Loucy (cell line): ENCODE measurements at regions not wholly inside any gene's neighbourhood (a gene's known extent, or its start where the extent isn't known, plus 50 kb on each side); places are given as distances from the start of the nearest gene placed in this dataset.

ENCODE experiments used
- H2AFZ ChIP-seq: fragments of 200-600 bp; sonication (generic); 2 replicates; pipeline ENCODE4 v1.6.0; 2016; ENCODE audit warnings: antibody characterized with exemption, mild to moderate bottlenecking, low read length, moderate library complexity
- H3F3A ChIP-seq: fragments of 200-600 bp; 2 replicates; pipeline ENCODE4 v1.6.0; 2016; ENCODE audit warnings: antibody characterized with exemption, low read depth, mild to moderate bottlenecking
- H3K27me3 ChIP-seq: fragments of 200-600 bp; sonication (generic); 2 replicates; pipeline ENCODE4 v1.6.1; 2014; ENCODE audit warnings: low read length, mild to moderate bottlenecking; ENCODE audit not compliant: insufficient read depth, poor library complexity, severe bottlenecking
- H3K36me3 ChIP-seq: fragments of 200-600 bp; sonication (generic); 2 replicates; pipeline ENCODE4 v1.6.1; 2016; ENCODE audit warnings: low read length; ENCODE audit not compliant: insufficient read depth
- H3K4me1 ChIP-seq: fragments of 200-600 bp; sonication (generic); 2 replicates; pipeline ENCODE4 v1.5.1; 2014; ENCODE audit warnings: low read length, mild to moderate bottlenecking; ENCODE audit not compliant: insufficient read depth, poor library complexity, severe bottlenecking
- H3K4me2 ChIP-seq: fragments of 200-600 bp; sonication (generic); 2 replicates; pipeline ENCODE4 v1.6.0; 2014; ENCODE audit warnings: antibody characterized with exemption, low read length, low read depth, mild to moderate bottlenecking; ENCODE audit not compliant: poor library complexity, severe bottlenecking
- H3K4me3 ChIP-seq: fragments of 200-600 bp; sonication (generic); 2 replicates; pipeline ENCODE4 v1.5.1; 2014; ENCODE audit warnings: low read length, mild to moderate bottlenecking, mixed read lengths; ENCODE audit not compliant: poor library complexity, severe bottlenecking
- H3K79me2 ChIP-seq: fragments of 200-600 bp; sonication (generic); 2 replicates; pipeline ENCODE4 v1.6.1; 2014; ENCODE audit warnings: low read length; ENCODE audit not compliant: insufficient read depth
- H3K9ac ChIP-seq: fragments of 200-600 bp; sonication (generic); 2 replicates; pipeline ENCODE4 v1.6.0; 2014; ENCODE audit warnings: mild to moderate bottlenecking, low read depth, low read length, moderate library complexity; ENCODE audit not compliant: poor library complexity, severe bottlenecking
- H3K9me2 ChIP-seq: fragments of 200-600 bp; sonication (generic); replicated peaks from 2 replicates; pipeline ENCODE4 v1.6.1; 2016; ENCODE audit warnings: low read depth, low read length, mixed read lengths
- H3K9me3 ChIP-seq: fragments of 200-600 bp; sonication (generic); 2 replicates; pipeline ENCODE4 v1.6.1; 2014; ENCODE audit warnings: mild to moderate bottlenecking, antibody characterized with exemption, low read length, low read depth; ENCODE audit not compliant: insufficient read depth
- H4K20me1 ChIP-seq: fragments of 200-600 bp; sonication (generic); 2 replicates; pipeline ENCODE4 v1.6.0; 2014; ENCODE audit warnings: antibody characterized with exemption, low read length, mild to moderate bottlenecking; ENCODE audit not compliant: insufficient read depth, poor library complexity, severe bottlenecking
- EZH2phosphoT487 ChIP-seq: fragments of 200-600 bp; IDR thresholded peaks from 2 replicates; pipeline ENCODE4 v1.6.1; 2018; ENCODE audit warnings: antibody characterized with exemption, mild to moderate bottlenecking, moderate library complexity, borderline replicate concordance
- TF ChIP-seq, protein P1 (sequence below): fragments of 200-600 bp; sonication (generic); conservative IDR thresholded peaks from 2 replicates; pipeline ENCODE4 v1.5.1; 2014; ENCODE audit warnings: mild to moderate bottlenecking, antibody characterized with exemption, low read length

DNA sequence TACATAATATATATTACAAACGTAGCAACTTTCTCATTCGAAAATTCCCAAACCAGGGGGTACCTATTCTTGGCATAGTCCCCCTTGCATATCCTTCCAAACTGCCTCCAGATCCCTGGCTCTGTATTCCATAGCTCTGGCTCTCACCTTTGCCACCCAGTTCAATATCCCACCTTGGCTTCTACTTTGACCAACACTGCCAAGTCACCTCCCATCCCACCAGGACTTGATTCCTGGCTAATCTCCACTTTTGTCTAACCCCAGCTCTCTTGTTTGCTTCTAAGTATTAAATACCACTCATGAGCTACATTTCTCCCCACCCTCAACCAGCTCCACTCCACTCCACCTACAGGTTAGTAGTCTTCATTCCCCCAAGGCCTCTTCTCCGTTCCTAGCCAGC lies 103.2 kb upstream of the WDR75 start:
- no peak overlapping the region for H2AFZ ChIP-seq
- no peaks in the 10 kb centered on the region for H3K27me3 ChIP-seq
- H3K9me2 ChIP-seq = no peaks in the 10 kb centered on the region
- no peaks in the 10 kb centered on the region for H3K36me3 ChIP-seq
- no peaks in the 10 kb centered on the region for H3K79me2 ChIP-seq
- H4K20me1 ChIP-seq = no peaks in the 10 kb centered on the region
- H3K9ac ChIP-seq = no peak overlapping the region
- TF ChIP-seq EZH2phosphoT487 = no peak
- TF ChIP-seq, protein P1, sequence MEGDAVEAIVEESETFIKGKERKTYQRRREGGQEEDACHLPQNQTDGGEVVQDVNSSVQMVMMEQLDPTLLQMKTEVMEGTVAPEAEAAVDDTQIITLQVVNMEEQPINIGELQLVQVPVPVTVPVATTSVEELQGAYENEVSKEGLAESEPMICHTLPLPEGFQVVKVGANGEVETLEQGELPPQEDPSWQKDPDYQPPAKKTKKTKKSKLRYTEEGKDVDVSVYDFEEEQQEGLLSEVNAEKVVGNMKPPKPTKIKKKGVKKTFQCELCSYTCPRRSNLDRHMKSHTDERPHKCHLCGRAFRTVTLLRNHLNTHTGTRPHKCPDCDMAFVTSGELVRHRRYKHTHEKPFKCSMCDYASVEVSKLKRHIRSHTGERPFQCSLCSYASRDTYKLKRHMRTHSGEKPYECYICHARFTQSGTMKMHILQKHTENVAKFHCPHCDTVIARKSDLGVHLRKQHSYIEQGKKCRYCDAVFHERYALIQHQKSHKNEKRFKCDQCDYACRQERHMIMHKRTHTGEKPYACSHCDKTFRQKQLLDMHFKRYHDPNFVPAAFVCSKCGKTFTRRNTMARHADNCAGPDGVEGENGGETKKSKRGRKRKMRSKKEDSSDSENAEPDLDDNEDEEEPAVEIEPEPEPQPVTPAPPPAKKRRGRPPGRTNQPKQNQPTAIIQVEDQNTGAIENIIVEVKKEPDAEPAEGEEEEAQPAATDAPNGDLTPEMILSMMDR = no peak
- no peak overlapping the region for H3K4me3 ChIP-seq
- H3F3A ChIP-seq = no peaks in the 10 kb centered on the region
- H3K9me3 ChIP-seq = peaks cover 14% of the 10 kb centered on the region
- no peaks in the 10 kb centered on the region for H3K4me1 ChIP-seq
- H3K4me2 ChIP-seq = no peak overlapping the region

DNA sequence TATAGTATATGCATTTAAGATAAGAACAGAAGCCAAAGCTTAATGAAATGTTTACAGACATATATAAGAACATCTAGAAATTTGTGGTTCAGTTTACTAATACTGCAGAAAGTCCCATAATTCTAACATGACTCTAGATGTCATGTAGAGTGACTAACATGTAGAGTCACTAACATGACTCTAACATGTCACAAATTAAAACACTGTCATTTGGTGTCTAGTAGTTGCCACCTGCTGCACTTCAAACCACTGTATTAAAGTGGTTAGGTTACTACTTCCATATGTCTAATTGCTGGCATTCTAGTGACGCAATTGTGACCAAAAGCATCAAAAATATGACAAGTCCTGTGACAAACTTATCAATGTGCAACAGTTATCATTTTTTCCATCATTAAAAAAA lies 100.2 kb upstream of the WDR75 start:
- H3K4me2 ChIP-seq = no peak overlapping the region
- H3K36me3 ChIP-seq = no peaks in the 10 kb centered on the region
- no peaks in the 10 kb centered on the region for H3K9me2 ChIP-seq
- no peaks in the 10 kb centered on the region for H3K4me1 ChIP-seq
- H2AFZ ChIP-seq = no peak overlapping the region
- peaks cover 14% of the 10 kb centered on the region for H3K9me3 ChIP-seq
- no peak overlapping the region for H3K4me3 ChIP-seq
- no peaks in the 10 kb centered on the region for H3K79me2 ChIP-seq
- TF ChIP-seq EZH2phosphoT487 = no peak
- TF ChIP-seq, protein P1 = no peak
- no peaks in the 10 kb centered on the region for H3F3A ChIP-seq
- H4K20me1 ChIP-seq = no peaks in the 10 kb centered on the region
- no peaks in the 10 kb centered on the region for H3K27me3 ChIP-seq
- no peak overlapping the region for H3K9ac ChIP-seq

DNA sequence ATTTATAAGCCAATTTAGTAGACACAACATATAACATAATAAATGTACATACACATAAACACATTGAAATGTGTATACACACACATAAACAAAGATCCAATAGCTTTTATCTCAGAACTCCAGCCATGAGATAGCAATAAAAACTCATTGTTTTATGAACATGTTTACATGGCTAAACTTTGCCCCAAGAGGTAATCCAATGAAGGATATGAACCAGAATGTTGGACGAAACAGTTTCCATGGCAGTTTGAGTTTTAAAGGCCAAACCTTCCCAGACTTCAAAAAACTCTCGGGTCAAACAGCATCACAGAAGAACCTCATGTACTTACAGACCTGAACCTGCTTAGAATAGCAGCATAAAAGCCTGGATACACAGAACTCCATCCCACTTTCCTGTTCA lies 97.2 kb upstream of the WDR75 start:
- Histone ChIP-seq H2AFZ (no peak overlapping the region), H3K79me2 (no peaks in the 10 kb centered on the region), H3K4me2 (no peak overlapping the region), H3K27me3 (no peaks in the 10 kb centered on the region), H3F3A (no peaks in the 10 kb centered on the region), H3K4me1 (no peaks in the 10 kb centered on the region), H3K9me3 (peaks cover 18% of the 10 kb centered on the region), H3K9ac (no peak overlapping the region), H3K9me2 (no peaks in the 10 kb centered on the region), H3K4me3 (no peak overlapping the region), H4K20me1 (no peaks in the 10 kb centered on the region), H3K36me3 (no peaks in the 10 kb centered on the region)
- TF ChIP-seq, protein P1 = no peak
- no peak for TF ChIP-seq EZH2phosphoT487
